ENCODE measurements at regions not wholly inside any gene's neighbourhood (a gene's known extent, or its start where the extent isn't known, plus 50 kb on each side); places are given as distances from the start of the nearest gene placed in this dataset.

GRCh38 chr10:107900131-107900530 lies 735.6 kb upstream of the SORCS1 start:
- H4K20me1 ChIP-seq (replicated peaks in 1 of 2; ENCODE audit: control insufficient read depth in 1 of 2, insufficient read depth in 2 of 2, low read length in 2 of 2), result no peaks in the 10 kb centered on the region
- H3K4ac ChIP-seq (replicated peaks; ENCODE audit: insufficient read length, low read depth, low read length), result no peak overlapping the region
- ChIA-PET CTCF (ENCODE audit: partially characterized antibody) (no interaction called here), POLR2A (ENCODE audit: partially characterized antibody) (no interaction called here)
- peaks cover 0 to 10% (median 4%) of the 10 kb centered on the region in 4 experiments; a peak in 4 of 7 replicates for H3K4me1 ChIP-seq (replicated peaks in 1 of 4; ENCODE audit: control insufficient read depth in 3 of 4, insufficient read depth in 4 of 4, low read length in 3 of 4)
- no peak overlapping the region for H2BK12ac ChIP-seq (ENCODE audit: low read depth, low read length)
- H3K14ac ChIP-seq (ENCODE audit: insufficient read length), result no peak overlapping the region
- H3K4me3 ChIP-seq (ENCODE audit: extremely low read depth in 1 of 4, insufficient read depth in 2 of 4, low read depth in 3 of 4, low read length in 4 of 4), result no peak overlapping the region
- no peak overlapping the region for H4K8ac ChIP-seq (ENCODE audit: extremely low read depth, insufficient read depth, low read length)
- H3K18ac ChIP-seq (ENCODE audit: extremely low read depth, low read length), result no peak overlapping the region
- no peak overlapping the region for H2BK5ac ChIP-seq (ENCODE audit: low read depth, low read length)
- H3K79me1 ChIP-seq (ENCODE audit: low read depth, low read length), result no peaks in the 10 kb centered on the region
- no peaks in the 10 kb centered on the region for H3K79me2 ChIP-seq (ENCODE audit: control insufficient read depth in 1 of 2, insufficient read depth in 2 of 2, low read length in 2 of 2)
- no peak overlapping the region for H3K4me2 ChIP-seq (ENCODE audit: insufficient read depth in 1 of 2, low read depth in 2 of 2, low read length in 2 of 2)
- no peak overlapping the region for H2BK120ac ChIP-seq (replicated peaks; ENCODE audit: low read depth, low read length)
- H3K9ac ChIP-seq (replicated peaks in 1 of 4; ENCODE audit: extremely low read depth in 1 of 4, low read depth in 3 of 4, low read length in 3 of 4), result no peak overlapping the region
- no peaks in the 10 kb centered on the region for H3K9me3 ChIP-seq (ENCODE audit: insufficient read depth in 2 of 2, low read depth in 1 of 2, low read length in 1 of 2)
- FAIRE-seq (no peak), DNase-seq (ENCODE audit: low read depth in 1 of 2, low spot score in 2 of 2) (no peak)
- H2AFZ ChIP-seq (ENCODE audit: low read length), result no peak overlapping the region
- no peaks in the 10 kb centered on the region for H3K27me3 ChIP-seq (replicated peaks in 1 of 4; ENCODE audit: control insufficient read depth in 3 of 4, extremely low read depth in 1 of 4, insufficient read depth in 3 of 4, low read length in 3 of 4)
- WGBS, 2 experiments (ENCODE audit: extremely low coverage in 1 of 2, insufficient coverage in 1 of 2, insufficient read length in 1 of 2, insufficient replicate concordance in 2 of 2, low coverage in 1 of 2, low lambda C conversion rate in 2 of 2, missing lambda C conversion rate in 1 of 2), result 92% methylated on average over 5 of the region's 5 CpGs; no CpG with 5 or more reads in 1 of the 2 experiments
- no peak overlapping the region for H3K23ac ChIP-seq (ENCODE audit: insufficient read length)
- no peak overlapping the region for H2BK15ac ChIP-seq (ENCODE audit: low read length)
- H3K27ac ChIP-seq (ENCODE audit: low read depth, low read length), result no peak overlapping the region
- H4K91ac ChIP-seq (replicated peaks; ENCODE audit: insufficient read length, low read length), result no peak overlapping the region
- H3K36me3 ChIP-seq (ENCODE audit: control insufficient read depth in 2 of 4, insufficient read depth in 4 of 4, low read length in 3 of 4), result no peaks in the 10 kb centered on the region
- H2AK5ac ChIP-seq (ENCODE audit: low read depth, low read length), result no peak overlapping the region
- H3K56ac ChIP-seq (replicated peaks; ENCODE audit: insufficient read length, low read depth, low read length), result no peak overlapping the region
- H2BK20ac ChIP-seq (ENCODE audit: low read length), result no peak overlapping the region
- H4K5ac ChIP-seq (ENCODE audit: insufficient read length, low read depth, low read length), result no peak overlapping the region
- H3K23me2 ChIP-seq (ENCODE audit: low read depth, low read length), result no peaks in the 10 kb centered on the region
- no peak for TF ChIP-seq GTF2F1 (IDR thresholded peaks at IDR 0.05; ENCODE audit: borderline replicate concordance, low read depth, low read length)
